Thyroid gland (tissue), 4 donors: ENCODE measurements at regions not wholly inside any gene's neighbourhood (a gene's known extent, or its start where the extent isn't known, plus 50 kb on each side); places are given as distances from the start of the nearest gene placed in this dataset.

Experiments
- POLR2A ChIP-seq, 2 donors: fragments of 450-650 bp; IDR thresholded peaks; one replicate each; pipeline ENCODE4 v1.6.1; 2017; ENCODE audit warnings: antibody characterized with exemption in 2 of 2, mild to moderate bottlenecking in 2 of 2, moderate library complexity in 1 of 2
- TF ChIP-seq, protein P1 (sequence below), 6 experiments: fragments of 200-600 bp in 3 of 6; fragments of 450-650 bp in 3 of 6; sonication (generic) in 3 of 6; IDR thresholded peaks; one replicate each; pipeline ENCODE4 v1.5.1; 2016 to 2019; ENCODE audit warnings: antibody characterized with exemption in 6 of 6, mild to moderate bottlenecking in 2 of 6, inconsistent platforms in 1 of 6, moderate library complexity in 1 of 6

DNA sequence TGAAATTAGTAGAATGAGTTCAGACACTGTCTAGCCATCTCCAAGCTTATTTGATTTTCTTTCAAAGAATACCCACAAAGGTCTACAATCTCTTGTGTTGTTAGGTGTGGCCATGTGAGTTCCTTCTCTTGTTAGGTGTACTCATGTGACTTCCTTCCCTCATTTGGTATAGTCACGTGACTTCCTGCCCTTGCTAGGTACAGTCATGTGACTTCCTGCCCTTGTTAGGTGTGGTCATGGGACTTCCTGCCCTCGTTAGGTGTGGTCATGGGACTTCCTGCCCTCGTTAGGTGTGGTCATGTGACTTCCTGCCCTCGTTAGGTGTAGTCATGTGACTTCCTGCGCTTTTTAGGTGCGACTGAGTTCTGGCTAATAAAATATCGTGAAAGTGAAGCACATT lies 179.6 kb downstream of the TMX1 start:
- TF ChIP-seq, protein P1, sequence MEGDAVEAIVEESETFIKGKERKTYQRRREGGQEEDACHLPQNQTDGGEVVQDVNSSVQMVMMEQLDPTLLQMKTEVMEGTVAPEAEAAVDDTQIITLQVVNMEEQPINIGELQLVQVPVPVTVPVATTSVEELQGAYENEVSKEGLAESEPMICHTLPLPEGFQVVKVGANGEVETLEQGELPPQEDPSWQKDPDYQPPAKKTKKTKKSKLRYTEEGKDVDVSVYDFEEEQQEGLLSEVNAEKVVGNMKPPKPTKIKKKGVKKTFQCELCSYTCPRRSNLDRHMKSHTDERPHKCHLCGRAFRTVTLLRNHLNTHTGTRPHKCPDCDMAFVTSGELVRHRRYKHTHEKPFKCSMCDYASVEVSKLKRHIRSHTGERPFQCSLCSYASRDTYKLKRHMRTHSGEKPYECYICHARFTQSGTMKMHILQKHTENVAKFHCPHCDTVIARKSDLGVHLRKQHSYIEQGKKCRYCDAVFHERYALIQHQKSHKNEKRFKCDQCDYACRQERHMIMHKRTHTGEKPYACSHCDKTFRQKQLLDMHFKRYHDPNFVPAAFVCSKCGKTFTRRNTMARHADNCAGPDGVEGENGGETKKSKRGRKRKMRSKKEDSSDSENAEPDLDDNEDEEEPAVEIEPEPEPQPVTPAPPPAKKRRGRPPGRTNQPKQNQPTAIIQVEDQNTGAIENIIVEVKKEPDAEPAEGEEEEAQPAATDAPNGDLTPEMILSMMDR (IDR thresholded peaks at IDR 0.05), result no peak
- no peak for TF ChIP-seq POLR2A (IDR thresholded peaks at IDR 0.05)
